ENCODE measurements at regions not wholly inside any gene's neighbourhood (a gene's known extent, or its start where the extent isn't known, plus 50 kb on each side); places are given as distances from the start of the nearest gene placed in this dataset.

DNA sequence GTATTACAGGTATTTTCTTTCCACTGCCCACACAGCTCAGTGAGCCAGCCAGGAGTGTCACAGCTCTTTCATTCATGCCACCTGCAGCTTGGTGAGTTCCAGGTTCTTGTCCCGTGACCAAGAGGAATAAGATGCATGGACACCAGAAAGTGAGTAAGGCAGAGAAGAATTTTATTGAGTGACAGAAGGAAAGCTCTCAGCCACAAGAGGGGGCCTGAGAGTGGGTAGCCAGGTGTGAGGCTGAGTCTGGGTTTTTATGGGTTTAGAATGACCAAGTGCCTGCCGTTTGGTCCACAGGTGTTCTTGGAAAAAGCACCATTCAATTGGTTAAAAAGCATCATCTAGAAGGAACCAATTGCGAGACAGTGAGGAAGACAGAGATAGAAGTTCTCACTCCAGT is 1097.1 kb upstream of the SLC39A10 start:
- TF ChIP-seq, protein P1, sequence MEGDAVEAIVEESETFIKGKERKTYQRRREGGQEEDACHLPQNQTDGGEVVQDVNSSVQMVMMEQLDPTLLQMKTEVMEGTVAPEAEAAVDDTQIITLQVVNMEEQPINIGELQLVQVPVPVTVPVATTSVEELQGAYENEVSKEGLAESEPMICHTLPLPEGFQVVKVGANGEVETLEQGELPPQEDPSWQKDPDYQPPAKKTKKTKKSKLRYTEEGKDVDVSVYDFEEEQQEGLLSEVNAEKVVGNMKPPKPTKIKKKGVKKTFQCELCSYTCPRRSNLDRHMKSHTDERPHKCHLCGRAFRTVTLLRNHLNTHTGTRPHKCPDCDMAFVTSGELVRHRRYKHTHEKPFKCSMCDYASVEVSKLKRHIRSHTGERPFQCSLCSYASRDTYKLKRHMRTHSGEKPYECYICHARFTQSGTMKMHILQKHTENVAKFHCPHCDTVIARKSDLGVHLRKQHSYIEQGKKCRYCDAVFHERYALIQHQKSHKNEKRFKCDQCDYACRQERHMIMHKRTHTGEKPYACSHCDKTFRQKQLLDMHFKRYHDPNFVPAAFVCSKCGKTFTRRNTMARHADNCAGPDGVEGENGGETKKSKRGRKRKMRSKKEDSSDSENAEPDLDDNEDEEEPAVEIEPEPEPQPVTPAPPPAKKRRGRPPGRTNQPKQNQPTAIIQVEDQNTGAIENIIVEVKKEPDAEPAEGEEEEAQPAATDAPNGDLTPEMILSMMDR (IDR thresholded peaks at IDR 0.05), result no peak
- TF ChIP-seq EZH2 (IDR thresholded peaks at IDR 0.05; ENCODE audit: borderline replicate concordance, insufficient read depth, low read depth, low read length, poor library complexity, severe bottlenecking), result no peak

All from B cell (primary cell).